CD4-positive, alpha-beta T cell treated with Interleukin-1 beta for 1 hour (primary cell): ENCODE measurements at regions not wholly inside any gene's neighbourhood (a gene's known extent, or its start where the extent isn't known, plus 50 kb on each side); places are given as distances from the start of the nearest gene placed in this dataset.
"Not testable (repeated sequence)": the region's sequence is repeated elsewhere in the genome, so short reads cannot be mapped to it uniquely, and the experiment has no call there.

Source experiments
- DNase-seq, 2 donors: peaks; one replicate each; pipeline ENCODE4 v3.0.0-alpha.2; 2020 to 2022

DNA sequence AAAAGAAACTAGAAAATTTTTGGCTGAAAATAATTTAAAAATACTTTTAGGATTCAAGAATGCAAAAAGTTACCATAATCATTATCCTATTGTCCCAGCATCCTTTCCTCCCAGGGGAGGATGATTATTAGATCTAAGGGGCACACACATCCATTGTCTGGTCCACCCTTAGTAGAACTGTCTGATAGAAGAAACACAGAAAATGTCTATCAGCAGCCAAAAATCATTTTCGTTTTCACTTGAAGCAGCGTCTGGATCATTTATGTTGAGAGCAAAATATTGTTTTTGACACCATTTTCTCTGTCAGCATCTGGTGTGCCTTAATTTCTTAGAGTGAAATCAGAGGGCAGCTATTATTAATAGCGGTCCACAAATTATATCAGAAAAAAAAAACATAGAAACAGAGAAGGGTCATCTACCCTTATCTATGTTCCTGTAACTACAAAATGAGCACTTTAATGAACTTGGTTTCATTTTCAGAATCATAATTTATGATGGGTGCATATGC lies 446.3 kb downstream of the TRAM1L1 start:
- DNase-seq = no peak

DNA sequence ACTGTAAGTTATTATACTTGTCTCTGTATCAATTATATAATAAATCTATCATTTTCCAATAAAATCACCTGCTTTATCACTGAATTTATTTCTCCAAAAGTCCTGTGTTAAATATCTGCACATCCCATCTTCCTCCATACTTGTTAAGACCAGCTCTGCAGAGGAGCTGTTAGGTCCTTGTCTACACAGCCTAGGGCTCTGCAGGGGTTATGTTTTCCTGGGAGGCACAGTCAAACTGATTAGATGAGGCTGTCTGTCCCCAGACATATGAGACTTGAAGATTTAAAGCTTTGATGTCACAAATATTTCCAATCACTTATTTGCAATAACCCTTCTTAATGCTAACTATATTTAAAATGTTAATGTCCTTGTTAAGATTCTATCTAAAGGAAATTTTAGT lies 446.8 kb downstream of the TRAM1L1 start:
- DNase-seq = no peak

DNA sequence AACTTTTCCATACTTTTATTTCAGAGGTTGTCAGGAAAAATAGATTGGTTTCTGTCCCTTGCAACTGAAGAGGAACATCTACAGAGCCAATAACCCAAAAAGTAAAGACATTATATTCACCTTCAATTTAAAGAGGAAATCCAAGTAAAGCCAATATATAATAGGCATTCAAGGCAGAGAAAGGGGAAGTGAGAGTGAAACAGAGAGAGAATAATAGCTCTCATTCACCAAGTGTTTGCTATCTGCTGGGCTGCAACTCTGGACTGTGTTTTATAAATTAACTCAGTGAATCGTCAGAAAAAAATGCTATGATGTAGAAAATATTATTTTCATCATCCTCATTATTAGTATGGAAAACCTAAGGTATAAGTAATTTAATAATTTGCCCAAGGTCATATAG lies 448.5 kb downstream of the TRAM1L1 start:
- no peak for DNase-seq

DNA sequence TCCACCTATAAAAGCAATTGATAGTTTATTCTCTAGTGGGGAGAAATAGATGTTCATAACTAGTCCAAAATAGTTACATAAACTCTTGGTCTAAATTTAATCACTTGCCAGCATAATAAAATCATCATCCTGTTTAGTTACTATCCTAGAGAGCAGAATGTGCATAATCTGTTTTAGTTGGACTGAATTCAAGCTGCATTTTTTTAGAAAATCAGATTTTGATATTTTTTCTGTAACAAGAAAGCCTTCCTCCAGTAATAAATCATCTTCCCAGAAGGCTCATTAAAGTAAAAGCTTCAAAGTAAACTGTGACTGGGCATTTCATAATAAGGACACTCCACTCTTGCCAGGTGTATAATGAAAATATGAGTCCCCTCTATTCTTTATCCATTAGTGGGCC lies 453.1 kb downstream of the TRAM1L1 start:
- DNase-seq = no peak

DNA sequence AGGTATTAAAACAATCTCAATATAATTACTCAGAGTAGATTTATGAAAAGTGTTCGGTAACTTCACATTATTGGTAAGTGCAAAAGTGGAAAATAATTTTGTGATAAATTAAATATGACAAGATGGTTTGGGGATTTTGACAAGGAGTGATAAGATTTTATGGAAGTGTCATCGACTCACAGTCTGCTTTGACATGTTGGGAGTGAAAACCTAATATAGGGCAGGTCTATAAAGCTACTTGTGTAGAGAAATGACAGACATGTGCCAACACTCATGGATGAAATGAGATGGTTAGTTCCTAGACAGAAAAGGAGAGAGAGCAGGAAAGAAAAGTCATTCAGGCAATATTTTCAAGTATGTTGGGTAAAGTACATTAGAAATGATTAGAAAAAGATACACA lies 456.8 kb downstream of the TRAM1L1 start:
- no peak for DNase-seq

DNA sequence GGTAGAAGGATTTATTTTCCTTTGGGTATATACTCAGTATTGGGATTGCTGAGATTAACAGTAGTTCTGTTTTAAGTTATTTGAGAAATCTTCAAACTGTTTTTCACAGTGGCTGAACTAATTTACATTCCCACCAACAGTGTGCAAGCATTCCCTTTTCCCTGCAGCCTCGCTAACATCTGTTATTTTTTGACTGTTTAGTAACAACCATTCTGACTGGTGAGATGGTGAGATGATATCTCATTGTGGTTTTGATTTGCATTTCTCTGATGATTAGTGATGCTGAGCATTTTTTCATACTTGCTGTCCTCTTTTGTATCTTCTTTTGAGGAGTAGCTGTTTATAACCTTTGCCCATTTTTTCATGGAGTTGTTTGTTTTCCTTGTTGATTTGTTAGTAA lies 457.8 kb downstream of the TRAM1L1 start:
- DNase-seq = no peak

DNA sequence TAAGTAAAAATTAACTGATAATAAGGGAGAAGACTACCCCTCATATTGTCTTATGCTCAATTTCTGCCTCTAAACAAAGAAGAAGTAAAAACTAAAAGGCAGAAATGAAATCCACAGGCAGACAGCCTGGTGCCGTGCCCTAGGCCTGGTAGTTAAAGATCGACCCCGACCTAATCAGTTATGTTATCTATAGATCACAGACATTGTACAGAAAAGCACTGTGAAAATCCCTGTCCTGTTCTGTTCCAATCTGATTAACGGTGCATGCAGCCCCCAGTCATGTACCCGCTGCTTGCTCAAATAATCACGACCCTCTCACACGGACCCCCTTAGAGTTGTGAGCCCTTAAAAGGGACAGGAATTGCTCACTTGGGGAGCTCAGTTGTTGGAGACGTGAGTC lies 465.9 kb downstream of the TRAM1L1 start:
- not testable (repeated sequence) for DNase-seq

DNA sequence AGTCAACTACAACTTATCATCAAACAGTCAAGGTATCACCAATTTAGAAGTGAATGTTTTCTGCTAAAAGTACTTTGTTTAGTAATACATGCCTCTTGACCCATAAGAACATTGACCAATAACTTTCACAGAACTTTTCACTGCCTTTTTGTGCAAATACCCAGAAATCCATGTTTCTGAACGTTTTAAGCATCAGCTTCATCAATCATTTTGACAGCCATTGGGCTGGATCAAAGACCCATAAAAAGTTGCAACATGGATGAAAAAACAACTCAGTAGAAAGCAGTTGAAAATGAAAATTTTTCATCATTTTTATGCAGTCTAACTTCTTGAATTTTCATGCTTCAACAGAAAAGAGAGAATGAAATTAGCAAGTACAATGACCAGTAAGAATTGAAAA lies 466.7 kb downstream of the TRAM1L1 start:
- no peak for DNase-seq

DNA sequence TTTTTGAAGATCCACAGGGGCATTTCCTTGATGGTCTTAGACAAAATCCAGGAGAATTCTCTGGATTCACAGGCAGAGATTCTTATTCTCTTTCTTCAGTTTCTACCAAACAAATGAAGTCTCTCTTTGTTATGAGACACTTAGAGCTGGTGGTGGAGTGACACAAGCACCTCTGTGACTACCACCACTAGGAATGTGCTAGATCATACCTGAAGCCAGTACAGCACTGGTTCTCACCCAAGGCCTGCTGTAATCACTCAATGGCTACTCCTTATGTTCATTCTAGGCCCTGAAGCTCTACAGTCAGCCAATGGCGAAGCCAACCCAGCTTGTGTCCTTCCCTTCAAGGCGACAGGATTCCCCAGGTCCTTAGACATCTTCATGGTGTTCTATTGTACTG lies 482.3 kb downstream of the TRAM1L1 start:
- no peak for DNase-seq

DNA sequence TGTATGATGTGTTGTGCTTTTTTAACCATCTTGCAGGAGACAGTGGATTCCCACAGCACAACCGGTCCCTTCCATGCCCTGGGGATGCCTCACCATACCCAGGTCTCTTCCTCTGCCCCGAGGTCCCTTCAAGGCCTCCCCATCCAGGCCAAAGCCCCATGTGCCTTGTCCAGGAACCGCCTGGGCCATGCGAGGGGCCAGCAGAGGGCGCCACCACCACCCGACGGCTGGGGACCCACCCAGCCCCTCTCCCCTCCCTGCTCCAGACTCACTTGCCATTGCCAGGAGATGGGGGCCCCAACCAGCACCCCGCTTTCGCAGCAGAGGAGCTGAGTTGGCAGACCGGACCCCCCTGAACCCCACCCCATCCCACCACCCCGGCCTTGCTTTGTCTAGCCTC lies 485.5 kb downstream of the TRAM1L1 start:
- DNase-seq = no peak

DNA sequence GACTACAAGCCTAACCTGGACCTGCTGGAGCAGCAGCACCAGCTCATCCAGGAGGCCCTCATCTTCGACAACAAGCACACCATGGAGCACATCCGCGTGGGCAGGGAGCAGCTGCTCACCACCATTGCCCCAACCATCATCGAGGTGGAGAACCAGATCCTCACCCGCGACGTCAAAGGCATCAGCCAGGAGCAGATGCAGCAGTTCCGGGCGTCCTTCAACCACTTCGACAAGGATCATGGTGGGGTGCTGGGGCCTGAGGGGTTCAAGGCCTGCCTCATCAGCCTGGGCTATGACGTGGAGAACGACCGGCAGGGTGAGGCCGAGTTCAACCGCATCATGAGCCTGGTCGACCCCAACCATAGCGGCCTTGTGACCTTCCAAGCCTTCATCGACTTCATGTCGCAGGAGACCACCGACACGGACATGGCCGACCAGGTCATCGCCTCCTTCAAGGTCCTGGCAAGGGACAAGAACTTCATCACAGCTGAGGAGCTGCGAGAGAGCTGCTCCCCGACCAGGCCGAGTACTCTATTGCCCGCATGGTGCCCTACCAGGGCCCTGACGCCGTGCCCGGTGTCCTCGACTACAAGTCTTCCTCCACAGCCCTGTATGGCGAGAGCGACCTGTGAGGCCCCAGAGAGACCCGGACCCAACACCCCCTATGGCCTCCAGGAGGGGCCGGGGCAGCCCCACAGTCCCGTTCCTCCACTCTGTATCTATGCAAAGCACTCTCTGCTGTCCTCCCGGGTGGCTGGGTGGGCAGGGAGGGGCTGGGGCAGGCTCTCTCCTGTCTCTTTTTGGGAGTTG lies 486.2 kb downstream of the TRAM1L1 start:
- no peak for DNase-seq

DNA sequence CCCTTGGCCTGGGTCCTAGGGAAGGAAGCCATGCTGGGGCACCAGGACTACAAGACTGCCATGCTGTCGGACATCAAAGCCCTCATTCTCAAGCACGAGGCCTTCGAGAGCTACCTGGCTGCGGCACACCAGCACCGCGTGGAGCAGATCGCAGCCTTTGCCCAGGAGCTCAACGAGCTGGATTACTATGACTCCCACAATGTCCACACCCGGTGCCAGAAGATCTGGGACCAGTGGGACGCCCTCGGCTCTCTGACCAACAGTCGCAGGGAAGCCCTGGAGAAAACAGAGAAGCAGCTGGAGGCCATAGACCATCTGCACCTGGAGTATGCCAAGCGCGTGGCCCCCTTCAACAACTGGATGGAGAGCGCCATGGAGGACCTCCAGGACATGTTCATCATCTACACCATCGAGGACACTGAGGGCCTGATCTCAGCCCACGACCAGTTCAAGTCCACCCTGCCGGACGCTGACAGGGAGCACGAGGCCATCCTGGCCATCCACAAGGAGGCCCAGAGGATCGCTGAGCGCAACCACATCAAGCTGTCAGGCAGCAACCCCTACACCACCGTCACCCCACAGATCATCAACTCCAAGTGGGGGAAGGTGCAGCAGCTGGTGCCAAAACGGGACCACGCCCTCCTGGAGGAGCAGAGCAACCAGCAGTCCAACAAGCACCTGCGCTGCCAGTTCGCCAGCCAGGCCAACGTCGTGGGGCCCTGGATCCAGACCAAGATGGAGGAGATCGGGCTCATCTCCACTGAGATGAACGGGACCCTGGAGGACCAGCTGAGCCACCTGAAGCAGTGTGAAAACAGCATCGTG lies 487.0 kb downstream of the TRAM1L1 start:
- no peak for DNase-seq

DNA sequence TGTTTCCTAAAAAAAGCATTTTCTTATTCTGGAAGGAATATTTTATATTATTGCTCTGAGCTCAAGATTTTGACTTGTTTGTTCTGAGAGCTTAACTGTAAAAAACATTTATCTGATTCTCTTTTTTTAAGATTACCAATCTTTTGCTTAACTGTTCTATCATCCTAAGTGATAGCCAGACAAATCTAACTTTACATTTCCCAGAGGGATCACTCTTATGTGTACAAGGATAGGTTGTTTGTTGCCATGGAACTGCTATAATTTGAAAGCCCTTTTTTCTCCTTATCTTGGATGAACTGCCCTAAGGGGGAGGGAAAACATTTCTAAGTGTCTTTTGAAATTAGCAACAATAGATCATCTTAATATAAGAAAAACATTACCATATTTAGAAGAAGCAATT lies 494.7 kb downstream of the TRAM1L1 start:
- no peak for DNase-seq

DNA sequence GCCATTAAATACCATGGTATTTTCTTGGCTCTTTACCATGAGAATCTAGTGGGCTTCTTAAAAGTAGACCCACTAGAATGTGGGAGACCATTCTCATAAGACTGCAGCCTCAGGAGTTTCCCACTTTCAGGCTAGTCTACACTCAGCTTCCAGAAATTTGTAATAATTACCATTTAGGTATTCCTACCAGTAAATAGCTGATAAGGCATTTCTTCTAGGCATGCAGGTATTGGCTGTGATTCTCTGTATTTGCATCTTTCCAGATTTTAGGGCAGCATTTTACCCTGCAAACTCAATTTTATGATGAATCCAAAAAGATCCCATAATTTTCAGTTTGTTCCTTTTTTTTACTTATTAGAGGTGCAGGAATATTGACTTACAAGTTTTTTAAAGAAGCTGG lies 496.6 kb downstream of the TRAM1L1 start:
- DNase-seq = no peak

DNA sequence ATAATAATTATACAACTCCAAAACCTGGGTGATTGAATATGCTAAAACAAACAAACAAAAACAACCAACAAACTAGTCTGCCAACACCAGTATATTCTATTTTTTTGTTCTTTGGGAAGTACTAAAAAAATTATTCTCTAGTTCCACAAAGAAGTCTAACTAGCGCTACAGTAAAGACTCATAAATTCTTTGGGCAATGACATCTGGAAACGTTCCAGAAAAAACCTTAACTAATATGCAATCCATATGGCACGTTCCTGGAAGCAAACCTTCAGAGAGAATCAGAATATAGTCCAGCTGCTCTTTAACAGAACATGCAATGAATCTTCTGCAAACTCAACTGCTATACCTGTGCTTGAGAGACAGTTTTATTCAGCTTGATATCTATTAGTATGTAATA lies 500.1 kb downstream of the TRAM1L1 start:
- DNase-seq = no peak

DNA sequence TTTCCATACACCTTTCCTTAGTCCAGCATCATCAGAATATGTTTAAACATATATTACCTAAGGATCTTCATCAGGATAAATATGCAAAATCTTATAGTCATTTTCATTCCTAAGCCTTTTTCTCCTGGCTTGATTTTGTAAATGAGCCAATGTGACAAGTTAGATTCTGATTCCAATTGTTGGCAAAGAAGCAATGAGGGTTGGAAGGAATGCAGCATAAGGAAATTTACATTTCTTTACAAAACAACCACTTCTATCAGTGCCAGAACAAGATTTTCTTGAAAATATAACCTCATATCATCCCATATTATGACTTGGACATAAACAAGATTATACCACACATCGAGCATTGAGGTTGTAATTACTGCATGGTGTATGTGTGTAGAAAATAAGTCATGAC lies 508.1 kb downstream of the TRAM1L1 start:
- DNase-seq = no peak

DNA sequence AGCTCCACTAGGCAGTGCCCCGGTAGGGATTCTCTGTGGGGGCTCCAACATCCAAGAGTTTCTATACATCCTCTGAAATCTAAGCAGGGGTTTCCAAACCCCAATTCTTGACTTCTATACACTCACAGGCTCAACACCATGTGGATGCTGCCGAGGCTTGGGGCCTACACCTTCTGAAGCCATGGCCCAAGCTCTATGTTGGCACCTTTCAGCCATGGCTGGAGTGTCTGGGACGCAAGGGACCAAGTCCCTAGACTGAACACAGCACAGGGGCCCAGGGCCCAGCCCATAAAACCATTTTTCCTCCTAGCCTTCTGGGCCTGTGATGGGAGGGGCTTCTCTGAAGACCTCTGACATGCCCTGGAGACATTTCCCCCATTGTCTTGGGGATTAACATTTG lies 511.8 kb downstream of the TRAM1L1 start:
- no peak for DNase-seq

DNA sequence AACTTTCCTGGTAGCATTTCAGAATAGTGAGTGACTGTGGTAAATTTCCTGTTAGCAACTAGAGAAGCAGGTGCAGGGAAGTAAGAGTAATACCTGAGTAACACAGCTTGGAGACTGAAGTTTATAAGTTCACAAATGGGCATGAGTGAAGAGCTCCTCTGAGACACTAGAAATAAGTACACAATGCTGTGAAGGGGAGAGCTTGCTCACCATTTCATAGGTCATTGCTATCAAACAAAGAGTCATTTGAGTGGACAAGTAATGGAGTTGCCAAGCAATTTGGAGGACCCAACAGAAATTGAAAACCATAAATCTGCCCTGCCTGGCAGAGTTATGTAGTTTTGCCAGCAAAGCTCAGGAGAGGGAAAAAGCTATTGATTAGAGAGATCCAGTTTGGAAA lies 523.6 kb downstream of the TRAM1L1 start:
- no peak for DNase-seq

DNA sequence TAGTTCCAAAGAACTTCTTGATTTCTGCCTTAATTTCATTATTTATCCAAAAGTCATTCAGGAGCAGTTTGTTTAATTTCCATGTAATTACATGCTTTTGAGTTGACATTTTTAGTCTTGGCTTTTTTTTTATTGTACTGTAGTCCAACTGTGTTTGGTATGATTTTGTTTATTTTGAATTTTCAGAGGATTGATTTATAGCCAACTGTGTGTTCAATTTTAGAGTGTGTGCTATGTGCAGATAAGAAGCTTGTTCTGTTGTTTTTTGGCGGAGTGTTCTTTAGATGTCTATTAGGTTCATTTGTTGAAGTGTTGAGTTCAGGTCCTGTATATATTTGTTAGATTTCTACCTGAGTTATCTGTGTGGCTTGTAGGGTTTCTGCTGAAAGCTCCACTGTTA lies 533.6 kb downstream of the TRAM1L1 start:
- no peak for DNase-seq

DNA sequence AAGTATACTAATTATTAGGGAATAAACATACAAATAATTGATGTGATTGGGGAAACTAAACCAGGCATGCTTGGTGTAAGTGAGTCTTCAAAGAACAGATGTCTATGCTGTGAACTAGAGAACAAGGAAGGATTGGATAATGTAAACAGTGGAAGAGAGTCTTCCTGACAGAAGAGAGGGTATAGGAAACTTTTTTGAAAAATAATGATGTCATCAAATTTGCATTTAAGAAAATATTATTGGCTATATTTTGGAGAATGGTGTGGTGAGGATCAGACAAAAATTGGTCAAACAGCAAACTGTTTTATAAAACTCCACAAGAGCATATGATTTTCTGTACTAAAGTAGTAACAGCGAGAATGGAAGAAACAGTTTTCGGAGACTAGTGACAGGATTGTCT lies 537.7 kb downstream of the TRAM1L1 start:
- no peak for DNase-seq

DNA sequence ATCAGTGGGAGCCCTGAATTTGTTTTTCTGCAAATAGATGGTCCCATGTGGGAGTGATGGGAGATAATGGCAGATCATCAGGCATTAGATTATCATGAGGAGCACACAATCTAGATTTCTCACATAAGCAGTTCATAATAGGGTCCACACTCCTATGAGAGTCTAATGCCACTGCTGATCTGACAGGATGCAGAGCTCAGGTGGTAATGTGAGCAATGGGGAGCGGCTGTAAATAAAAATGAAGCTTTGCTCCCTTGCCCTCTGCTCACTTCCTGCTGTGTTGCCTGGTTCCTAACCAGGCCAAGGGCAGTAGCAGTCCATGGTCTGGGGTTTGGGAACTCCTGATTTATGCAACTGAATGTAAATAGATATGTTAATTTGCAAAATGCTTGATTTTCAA lies 538.6 kb downstream of the TRAM1L1 start:
- DNase-seq = no peak

DNA sequence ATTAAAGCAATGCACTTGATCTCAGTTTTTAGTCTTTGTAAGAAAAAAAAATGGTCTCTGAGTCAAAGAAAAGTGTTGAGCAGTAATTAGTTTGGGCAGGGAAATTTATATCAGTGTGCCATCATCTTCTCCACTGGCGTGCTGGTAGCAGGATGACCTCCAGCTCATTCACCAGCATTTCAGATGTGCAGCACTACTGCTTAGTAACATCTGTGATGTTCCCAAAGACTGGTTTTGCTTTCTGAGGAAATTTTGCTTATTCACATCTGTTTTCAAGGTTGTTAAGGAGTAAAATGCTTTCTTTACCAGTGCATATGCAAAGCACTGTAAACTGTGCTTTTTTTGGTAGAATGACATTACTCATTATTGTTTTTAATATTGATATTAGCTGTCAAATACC lies 540.4 kb downstream of the TRAM1L1 start:
- no peak for DNase-seq

DNA sequence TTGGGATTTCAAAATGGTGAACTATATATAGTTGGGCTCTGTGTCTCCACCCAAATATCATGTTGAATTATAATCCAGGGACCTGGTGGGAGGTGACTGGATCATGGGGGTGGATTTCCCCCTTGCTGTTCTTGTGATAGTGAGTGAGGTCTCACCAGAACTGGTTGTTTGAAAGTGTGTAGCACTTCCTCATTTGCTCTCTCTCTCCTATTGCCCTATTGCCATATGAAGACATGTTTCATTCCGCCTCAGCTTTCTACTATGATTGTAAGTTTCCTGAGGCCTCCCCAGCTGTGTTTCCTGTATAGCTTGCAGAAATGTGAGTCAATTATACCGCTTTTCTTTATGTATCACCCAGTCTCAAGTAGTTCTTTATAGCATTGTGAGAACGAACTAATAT lies 545.6 kb downstream of the TRAM1L1 start:
- DNase-seq = no peak

DNA sequence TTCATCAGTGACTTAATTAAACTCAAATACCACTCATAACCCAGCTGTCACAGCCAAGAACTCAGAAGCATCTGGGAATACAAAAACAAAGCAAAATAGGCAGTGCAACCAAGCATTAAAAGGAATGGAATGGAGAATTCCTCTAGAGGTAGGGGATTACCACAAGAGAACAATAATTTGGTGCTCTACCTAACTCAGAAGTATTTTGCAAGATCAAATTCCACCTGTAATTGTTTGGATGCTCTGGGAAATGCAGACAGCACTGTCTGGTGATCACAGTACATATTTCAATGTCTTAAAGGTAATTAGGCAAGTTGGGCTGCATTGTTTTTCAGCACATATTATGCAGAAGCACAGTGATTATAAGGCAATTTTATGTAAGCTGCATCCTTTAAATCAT lies 547.5 kb downstream of the TRAM1L1 start:
- DNase-seq = no peak
